HG02571 (cell line): ENCODE measurements at regions not wholly inside any gene's neighbourhood (a gene's known extent, or its start where the extent isn't known, plus 50 kb on each side); places are given as distances from the start of the nearest gene placed in this dataset.
"Not testable (repeated sequence)": the region's sequence is repeated elsewhere in the genome, so short reads cannot be mapped to it uniquely, and the experiment has no call there.

Experiments used
- ATAC-seq: cut with Tn5 transposase; IDR thresholded peaks from one replicate; pipeline ENCODE4 v1.9.1; 2021; ENCODE audit warnings: mild to moderate bottlenecking, moderate library complexity; ENCODE audit not compliant: unreplicated experiment

DNA sequence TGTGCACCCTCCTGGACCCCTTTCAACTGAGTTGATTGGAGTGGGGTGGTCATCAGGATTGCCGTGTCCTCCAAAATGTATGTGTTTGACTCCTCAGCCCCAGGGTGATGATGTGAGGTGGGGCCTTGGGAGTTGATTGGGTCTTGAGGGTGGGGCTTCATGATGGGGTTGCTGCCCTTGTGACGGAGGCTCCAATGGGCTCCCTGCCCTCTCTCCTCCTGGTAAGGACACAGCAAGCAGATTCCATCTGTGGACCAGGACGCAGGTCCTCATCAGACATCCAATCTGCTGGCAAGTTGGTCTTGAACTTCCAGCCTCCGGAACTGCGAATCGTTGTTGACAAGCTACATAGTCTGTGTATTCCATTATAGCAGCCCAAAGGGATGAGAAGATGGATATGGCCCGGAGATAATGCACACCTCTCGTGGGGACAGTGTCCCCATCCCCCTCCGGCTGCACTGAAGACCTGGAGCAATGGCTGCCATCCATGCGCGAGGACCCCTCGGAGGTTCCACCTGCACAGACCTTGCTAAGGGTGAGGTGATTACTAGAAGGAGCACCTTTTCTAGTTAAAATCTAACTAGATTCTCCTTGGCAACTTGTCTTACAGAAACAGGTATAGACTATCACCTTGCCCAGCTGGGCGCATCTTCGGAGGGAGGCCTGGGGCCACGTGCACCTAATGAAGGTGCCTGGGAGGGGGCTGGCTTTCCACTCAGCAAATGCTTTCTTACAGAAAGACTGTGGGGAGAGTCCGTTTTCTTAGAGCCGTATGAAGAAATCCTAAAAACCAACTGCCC is 75.7 kb upstream of the IRX4 start:
- ATAC-seq: no peak

GRCh38 chr5:1955586-1955985 is 72.9 kb upstream of the IRX4 start:
- no peak for ATAC-seq

DNA sequence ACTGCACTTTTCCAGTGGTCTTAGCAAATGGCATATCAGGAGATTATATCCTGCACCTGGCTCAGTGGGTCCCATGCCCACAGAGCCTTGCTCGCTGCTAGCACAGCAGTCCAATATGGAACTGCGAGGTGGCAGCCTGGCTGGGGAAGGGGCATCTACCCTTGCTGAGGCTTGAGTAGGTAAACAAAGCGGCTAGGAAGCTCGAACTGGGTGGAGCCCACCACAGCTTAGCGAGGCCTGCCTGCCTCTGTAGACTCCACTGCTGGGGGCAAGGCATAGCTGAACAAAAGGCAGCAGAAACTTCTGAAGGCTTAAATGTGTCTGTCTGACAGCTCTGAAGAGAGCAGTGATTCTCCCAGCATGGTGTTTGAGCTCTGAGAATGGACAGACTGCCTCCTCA is 71.0 kb upstream of the IRX4 start:
- ATAC-seq: not testable (repeated sequence)

DNA sequence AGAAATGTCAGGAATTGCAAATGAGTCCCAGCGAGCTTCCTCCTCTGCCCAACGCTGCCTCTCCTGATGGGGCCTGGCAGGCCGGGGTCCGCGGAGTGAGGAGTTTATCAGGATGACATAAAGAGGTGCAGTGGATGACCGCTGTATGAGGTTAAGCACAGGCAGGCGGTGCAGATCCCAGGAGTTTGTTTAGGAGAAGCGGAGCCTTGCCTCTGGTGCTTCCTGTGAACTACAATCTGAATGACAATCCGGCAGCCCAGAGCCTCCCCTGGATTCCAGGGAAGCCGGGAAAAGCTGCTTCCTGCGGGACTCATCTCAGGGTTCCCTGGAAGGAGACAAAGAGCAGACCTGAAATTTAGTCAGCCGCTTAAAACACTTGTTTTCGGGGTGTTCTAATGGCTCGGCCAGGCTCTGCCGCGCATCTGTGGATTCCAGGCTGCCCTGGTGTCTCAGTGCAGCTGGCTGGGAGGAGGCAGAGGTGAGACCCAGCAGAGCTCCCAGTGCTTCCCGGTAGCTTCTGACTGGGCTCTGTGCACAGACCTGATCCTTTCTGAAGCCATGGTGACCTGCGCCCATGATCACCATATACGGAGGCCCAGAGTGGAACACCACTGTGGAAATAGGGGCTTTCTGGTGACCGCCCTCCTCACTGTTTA is 69.8 kb upstream of the IRX4 start:
- ATAC-seq: no peak

DNA sequence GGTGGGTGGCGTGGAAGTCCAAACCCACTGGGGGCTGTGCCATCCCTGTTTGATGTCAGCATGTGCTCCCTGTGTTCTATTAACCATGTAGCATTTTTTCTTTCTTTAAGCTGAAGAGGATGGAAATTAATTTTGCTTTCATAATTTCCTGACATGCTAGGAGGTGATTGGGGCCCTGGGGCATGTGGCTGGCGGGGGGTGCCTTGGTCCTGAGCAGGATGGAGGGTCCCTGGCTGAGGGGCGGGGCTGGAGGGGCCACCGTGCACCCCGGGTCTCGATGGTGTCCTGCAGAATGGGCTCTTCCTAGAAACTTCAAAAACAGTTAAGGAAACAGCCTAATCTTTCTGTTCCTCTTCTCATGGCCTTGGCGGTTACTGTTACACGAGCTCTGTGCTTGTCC is 69.3 kb upstream of the IRX4 start:
- no peak for ATAC-seq

GRCh38 chr5:1951165-1951816 is 68.6 kb upstream of the IRX4 start:
- no peak for ATAC-seq

DNA sequence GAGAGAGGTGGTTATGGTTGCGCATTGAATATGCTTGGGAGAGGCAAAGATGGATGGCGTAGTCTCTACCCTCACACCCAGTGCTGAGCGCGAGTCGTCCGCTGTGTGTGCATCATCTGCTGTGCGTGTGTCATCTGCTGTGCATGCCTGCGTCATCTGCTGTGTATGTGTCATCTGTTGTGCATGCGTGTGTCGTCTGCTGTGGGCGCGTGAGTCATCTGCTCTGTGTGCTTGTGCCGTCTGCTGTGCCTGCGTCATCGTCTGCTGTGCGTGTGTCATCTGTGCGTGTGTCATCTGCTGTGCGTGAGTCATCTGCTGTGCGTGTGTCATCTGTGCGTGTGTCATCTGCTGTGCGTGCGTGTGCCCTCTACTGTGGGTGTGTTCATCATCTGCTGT is 68.0 kb upstream of the IRX4 start:
- ATAC-seq: no peak

DNA sequence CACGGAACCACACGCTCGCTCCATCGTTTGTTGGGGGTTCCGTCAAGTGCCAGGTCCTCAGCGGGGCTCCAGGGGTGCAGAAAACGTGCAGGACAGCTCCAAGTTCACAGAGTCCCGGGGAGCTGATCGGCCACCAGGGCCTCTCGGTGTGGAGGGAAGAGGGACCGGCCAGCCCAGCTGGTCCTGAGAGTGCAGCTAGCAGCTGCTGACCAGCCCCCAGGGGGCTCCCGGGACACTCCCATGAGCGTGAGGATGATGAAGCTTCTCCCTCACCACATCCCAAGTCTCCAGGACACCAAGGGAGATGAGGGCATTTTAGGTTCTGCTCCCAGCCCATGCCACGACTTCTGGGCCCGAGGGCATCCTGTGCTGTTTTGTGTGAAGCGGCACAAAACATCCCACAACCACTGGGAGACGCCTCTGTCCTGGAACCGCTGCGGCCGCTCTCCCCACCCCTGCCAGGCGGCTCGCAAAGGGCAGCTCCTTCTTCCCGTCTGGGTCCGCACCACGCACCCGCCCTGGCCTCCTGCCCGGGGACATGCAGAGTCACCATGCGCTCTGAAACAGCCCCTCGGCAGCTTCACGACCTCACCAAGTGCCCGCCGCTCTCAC is 67.5 kb upstream of the IRX4 start:
- no peak for ATAC-seq

DNA sequence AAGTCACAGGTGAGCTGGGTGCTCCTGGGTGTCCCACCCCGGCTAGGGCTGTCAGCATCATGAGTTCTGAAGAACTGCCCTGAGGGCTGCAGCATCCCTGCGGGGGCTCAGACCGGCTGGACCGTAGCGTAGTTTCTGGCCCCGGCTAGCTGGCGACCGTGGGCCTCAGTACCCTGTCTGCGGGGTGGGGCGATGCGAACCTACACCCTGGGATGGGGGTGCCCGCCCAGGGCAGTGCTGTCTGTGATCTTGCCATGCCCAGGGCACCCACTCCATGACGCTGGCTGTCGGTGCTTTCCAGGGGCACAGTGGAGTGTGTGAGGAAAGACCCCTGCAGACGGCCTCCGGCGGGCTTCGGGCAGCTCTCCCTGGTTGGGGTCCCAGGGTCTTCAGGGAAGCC is 66.5 kb upstream of the IRX4 start:
- no peak for ATAC-seq

DNA sequence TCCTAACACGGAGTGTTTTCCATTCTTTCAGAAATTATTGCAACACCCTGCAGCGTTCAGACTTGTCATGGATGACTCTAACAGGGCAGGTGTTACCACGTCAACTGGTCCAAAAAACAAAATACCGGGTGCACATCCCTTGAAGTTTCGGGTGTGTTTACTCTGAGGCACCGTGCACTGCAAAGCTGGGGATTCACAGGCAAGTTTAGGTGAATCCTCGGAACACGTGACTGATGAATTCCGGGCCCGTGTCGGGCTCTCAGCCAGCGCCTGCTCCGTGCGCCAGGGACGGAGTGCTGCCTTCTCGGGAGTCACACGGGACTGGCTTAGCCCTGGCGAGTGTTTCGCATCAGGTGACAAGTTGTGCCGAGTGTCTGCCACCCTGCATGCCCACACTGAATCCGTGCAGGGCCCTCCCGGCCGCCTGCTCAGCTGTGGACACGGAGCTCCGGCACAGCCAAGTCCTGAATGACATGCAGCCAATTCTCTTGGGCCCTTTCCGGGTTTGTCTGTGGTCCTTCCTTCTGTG is 66.0 kb upstream of the IRX4 start:
- ATAC-seq: no peak

- ATAC-seq: no peak
Measured at GRCh38 chr5:1948111-1948510, 65.4 kb upstream of the IRX4 start.

GRCh38 chr5:1946776-1947175 is 64.1 kb upstream of the IRX4 start:
- ATAC-seq: no peak

DNA sequence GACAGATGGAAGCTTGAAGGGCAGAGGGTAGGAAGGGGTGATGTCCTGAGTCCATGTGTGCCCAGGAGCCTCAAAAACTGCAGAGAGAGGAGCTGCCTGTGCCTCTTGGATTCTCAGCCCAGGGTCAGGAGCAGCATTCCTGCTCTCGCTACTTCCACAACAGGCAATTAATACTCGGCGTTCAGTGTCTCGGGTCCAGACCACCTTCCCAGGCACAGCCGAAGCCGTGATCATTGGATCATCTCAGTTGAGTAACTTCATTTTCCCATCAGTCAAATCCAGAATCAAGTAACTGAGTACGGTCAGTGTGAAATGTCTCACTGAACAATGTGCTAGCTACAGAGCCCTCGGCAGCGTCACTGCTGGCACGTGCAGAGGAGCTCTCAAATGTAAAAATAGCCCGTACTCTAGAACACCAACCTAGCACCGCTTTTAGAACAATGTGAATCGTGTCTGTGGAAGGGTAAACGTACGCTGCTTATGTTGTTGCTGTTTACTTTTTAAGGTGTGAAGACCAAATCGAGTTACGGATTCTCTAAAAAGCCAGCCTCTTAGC is 63.5 kb upstream of the IRX4 start:
- no peak for ATAC-seq

DNA sequence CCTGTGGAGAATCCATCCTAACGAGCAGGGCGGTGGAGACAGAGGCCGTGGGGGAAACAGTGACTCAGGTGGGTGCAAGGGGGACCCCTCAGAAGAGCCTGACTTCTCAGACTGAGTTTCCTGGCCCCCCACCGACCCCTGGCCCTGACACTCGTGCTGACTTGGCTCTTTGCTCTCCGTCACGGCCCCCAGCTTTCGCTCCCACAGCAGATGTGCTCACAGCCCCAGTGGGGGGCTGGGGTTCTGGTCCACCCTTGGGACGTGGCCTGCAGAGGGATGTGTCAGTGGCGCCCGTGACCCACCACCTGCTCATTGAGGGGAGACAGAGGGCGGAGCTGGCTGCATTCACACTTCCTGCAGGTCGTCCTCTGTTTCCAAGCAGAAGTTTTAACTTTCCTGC is 62.9 kb upstream of the IRX4 start:
- no peak for ATAC-seq

- ATAC-seq: no peak
Measured at GRCh38 chr5:1944408-1944807, 61.7 kb upstream of the IRX4 start.

GRCh38 chr5:1943481-1943880 is 60.8 kb upstream of the IRX4 start:
- ATAC-seq: no peak

DNA sequence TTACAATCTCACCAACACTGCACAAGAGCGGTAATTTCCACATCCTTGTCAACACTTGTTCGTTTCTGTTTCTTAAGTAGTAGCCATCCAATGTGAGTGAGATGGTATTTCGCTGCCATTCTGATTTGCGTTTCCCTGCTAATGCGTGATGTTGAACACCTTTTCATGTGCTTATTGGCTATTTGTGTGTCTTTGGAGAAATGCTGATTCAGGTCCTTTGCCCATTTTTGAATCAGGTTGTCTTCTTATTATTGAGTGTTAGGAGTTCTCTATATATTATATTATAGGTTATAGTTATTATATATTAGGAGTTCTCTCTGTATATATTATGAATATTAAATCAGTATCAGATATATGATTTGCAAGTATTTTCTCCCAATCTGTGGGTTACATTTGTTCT is 59.9 kb upstream of the IRX4 start:
- no peak for ATAC-seq

- ATAC-seq: no peak
Measured at GRCh38 chr5:1942158-1942557, 59.4 kb upstream of the IRX4 start.

DNA sequence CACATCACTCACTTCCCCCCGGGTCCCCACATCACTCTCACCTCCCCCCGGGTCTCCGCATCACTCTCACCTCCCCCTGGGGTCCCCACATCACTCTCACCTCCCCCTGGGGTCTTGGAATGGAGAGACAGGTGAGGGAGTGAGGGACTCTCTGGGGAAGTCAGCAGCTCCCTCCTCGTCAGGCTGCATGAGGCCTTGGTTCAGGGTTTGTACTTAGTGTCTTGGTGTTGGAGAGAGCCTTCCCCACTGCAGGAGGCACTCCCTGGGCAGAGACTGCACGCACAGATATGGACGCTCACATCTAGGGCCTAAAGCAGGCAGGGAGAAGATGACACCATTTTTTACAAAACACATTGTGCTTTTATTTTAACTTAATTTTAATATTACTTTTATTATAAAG is 56.5 kb upstream of the IRX4 start:
- ATAC-seq: no peak

GRCh38 chr5:1938310-1939000 is 55.7 kb upstream of the IRX4 start:
- ATAC-seq: no peak

DNA sequence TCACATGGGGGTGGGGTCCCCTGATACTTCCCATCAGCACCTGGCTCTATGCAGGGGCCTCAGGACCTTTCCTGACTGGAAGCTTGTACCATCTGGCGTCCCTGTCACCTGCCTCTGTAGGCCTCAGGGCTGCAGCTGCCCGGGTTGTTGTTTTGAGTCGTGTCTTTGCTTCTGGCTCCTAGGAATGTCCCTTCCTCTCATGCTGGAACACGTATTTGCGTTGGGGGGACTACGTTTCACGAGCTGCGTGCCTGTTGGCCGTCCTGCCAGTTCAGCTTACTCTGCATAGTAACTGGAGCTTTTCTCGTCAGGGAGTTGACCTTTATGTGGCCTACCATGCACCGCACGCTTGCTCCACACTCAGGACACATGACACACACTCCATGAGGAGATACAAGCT is 54.9 kb upstream of the IRX4 start:
- ATAC-seq: no peak
